ACC112 (cell line): ENCODE measurements at regions not wholly inside any gene's neighbourhood (a gene's known extent, or its start where the extent isn't known, plus 50 kb on each side); places are given as distances from the start of the nearest gene placed in this dataset.

Experiments
- H2AFZ ChIP-seq: fragments of 200-600 bp; sonication (generic); one replicate; pipeline ENCODE4 v1.6.0; 2017; ENCODE audit warnings: antibody characterized with exemption, low read length; ENCODE audit not compliant: unreplicated experiment
- H3K27ac ChIP-seq: fragments of 200-600 bp; sonication (generic); 2 replicates; pipeline ENCODE4 v1.5.1; 2014; ENCODE audit warnings: low read depth, mild to moderate bottlenecking, antibody characterized with exemption, low read length, moderate library complexity
- H3K27me3 ChIP-seq: fragments of 200-600 bp; sonication (generic); 2 replicates; pipeline ENCODE4 v1.6.1; 2014; ENCODE audit warnings: mild to moderate bottlenecking, antibody characterized with exemption, low read length, moderate library complexity, mixed read lengths; ENCODE audit not compliant: insufficient read depth
- H3K36me3 ChIP-seq: fragments of 200-600 bp; sonication (generic); 2 replicates; pipeline ENCODE4 v1.6.1; 2016; ENCODE audit warnings: mild to moderate bottlenecking, antibody characterized with exemption, low read length, moderate library complexity, mixed read lengths; ENCODE audit not compliant: insufficient read depth
- H3K4me1 ChIP-seq: fragments of 200-600 bp; sonication (generic); one replicate; pipeline ENCODE4 v1.6.1; 2016; ENCODE audit warnings: low read length, mixed read lengths; ENCODE audit not compliant: insufficient read depth, unreplicated experiment, control insufficient read depth
- H3K4me3 ChIP-seq: fragments of 200-600 bp; sonication (generic); 2 replicates; pipeline ENCODE4 v1.5.1; 2014; ENCODE audit warnings: mild to moderate bottlenecking, low read depth, low read length
- H3K79me2 ChIP-seq: fragments of 200-600 bp; sonication (generic); one replicate; pipeline ENCODE4 v1.6.0; 2016; ENCODE audit warnings: low read length; ENCODE audit not compliant: control insufficient read depth, unreplicated experiment, insufficient read depth

DNA sequence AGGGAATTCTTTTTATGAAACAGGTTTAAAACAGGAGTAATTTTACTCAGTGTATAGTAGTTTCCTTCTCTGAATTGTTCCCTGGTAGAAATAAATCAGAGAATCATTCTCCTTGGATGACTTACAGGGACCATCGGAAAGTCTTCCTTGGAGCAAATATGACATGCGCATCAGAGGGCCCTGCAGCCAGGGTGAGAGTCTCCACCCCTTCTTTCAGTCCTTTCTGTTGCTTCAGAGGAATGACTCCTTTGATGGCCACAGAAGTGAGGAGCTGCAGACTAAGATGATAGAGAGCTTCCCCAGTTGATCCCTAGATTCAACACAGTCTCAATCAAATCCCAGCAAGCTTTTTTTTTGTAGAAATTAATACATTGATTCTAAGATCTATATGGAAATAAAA, 294.8 kb upstream of the UMPS start:
- H3K4me3 ChIP-seq = no peak overlapping the region
- no peak overlapping the region for H3K27ac ChIP-seq
- H3K36me3 ChIP-seq = no peaks in the 10 kb centered on the region

DNA sequence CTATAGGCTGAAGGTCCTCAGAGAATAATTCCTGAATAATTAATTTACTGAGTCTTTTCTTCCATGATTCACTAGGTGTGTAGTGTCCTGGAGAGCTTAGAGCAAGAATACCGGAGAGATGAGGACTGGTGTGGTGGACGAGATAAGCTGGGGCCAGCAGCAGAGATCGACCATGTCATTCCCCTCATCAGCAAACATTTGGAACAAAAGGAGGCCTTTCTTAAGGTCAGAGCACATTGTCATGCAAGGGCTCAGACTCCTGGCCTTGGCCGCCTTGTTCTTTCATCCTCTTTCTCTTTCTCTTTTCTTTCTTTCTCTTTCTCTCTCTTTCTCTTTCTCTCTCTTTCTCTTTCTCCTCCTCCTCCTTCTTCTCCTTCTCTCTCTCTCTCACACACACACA, 291.4 kb upstream of the UMPS start:
- no peaks in the 10 kb centered on the region for H3K4me1 ChIP-seq
- H2AFZ ChIP-seq = no peak overlapping the region
- H3K36me3 ChIP-seq = no peaks in the 10 kb centered on the region
- H3K27ac ChIP-seq = no peak overlapping the region
- no peak overlapping the region for H3K4me3 ChIP-seq
- peaks cover 33% of the 10 kb centered on the region for H3K27me3 ChIP-seq
- H3K79me2 ChIP-seq = no peaks in the 10 kb centered on the region

More for the DNA sequence above, 294.8 kb upstream of the UMPS start:
- Histone ChIP-seq H3K27me3 (peaks cover 29% of the 10 kb centered on the region), H3K79me2 (no peaks in the 10 kb centered on the region), H3K4me1 (no peaks in the 10 kb centered on the region), H2AFZ (no peak overlapping the region)

DNA sequence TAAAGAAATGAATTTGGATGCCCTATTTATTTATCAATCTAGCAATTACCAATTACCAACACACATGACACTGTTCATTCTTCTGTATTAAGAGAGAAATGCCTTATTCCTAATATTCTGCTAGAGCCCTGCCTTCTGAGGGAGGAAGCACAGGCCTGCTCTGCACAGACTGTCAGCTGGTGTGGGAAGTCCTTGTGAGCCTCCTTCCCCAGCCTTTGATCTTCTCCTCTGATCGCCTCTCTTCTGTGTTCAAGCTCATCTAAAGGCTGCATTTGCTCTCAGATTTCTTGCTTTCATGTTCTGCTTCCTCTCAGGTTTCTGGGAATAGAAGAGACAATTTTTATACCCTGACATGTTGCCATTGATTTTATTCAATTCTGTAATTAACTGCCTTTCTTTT, 290.6 kb upstream of the UMPS start:
- H3K79me2 ChIP-seq = no peaks in the 10 kb centered on the region
- H3K36me3 ChIP-seq = no peaks in the 10 kb centered on the region
- no peak overlapping the region for H3K4me3 ChIP-seq
- H3K27me3 ChIP-seq = peaks cover 33% of the 10 kb centered on the region
- H3K27ac ChIP-seq = no peak overlapping the region
- H2AFZ ChIP-seq = no peak overlapping the region
- no peaks in the 10 kb centered on the region for H3K4me1 ChIP-seq

DNA sequence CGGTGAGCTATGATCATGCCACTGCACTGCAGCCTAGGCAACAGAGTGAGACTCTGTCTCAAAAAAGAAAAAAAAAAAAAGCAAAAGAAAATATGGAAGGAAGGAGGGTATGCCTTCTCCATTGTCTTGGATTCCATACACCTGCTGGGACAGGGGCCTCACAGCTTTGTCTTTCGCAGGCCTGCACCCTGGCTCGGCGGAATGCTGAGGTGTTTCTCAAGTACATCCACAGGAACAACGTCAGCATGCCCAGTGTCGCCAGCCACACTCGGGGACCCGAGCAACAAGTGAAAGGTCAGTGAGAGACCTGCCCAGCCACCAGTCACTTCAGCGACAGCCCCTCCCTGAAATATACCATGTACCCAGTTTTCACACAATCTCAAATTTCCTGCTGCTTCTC, 288.5 kb upstream of the UMPS start:
- Histone ChIP-seq H3K27ac (no peak overlapping the region), H3K27me3 (peaks cover 41% of the 10 kb centered on the region), H3K4me1 (no peaks in the 10 kb centered on the region), H2AFZ (no peak overlapping the region), H3K36me3 (no peaks in the 10 kb centered on the region), H3K79me2 (no peaks in the 10 kb centered on the region), H3K4me3 (no peak overlapping the region)

DNA sequence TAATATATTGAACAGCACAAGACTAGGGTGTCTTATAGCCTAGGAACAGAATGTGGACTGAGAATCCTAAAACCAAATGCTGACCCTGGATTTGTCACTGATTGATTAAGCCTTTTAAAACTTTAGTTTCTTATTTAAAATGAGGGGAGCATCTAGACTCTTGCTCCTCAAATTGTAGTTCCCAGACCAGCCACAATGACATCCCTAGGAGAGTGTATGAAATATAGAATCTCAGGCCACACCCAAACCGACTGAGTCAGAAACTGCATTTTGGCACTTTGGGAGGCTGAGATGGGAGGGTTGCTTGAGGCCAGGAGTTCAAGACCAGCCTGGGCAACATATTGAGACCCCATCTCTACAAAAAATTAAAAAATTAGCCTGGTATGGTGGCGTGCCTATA, 287.8 kb upstream of the UMPS start:
- Histone ChIP-seq H3K4me3 (no peak overlapping the region), H3K4me1 (no peaks in the 10 kb centered on the region), H2AFZ (no peak overlapping the region), H3K36me3 (no peaks in the 10 kb centered on the region), H3K27ac (no peak overlapping the region), H3K27me3 (peaks cover 48% of the 10 kb centered on the region), H3K79me2 (no peaks in the 10 kb centered on the region)

DNA sequence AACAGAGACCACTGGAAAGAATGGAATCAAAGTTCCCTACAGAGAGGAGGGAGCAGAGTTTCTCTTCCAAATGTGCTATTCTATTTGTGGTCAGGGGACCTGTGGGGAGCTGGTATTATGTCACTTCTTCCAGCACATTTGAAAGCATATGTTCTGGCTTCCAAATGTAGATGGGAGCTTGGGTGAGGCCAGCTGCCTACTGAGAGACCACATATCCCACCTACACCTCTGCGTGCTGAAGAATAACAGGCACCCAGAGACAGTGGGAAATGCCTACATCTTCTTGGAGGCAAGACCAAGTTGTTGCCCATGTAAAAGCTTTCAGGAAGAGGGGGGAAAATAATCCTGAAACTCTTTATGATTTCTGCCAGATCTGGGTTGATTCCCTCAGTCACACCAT, 286.8 kb upstream of the UMPS start:
- no peaks in the 10 kb centered on the region for H3K79me2 ChIP-seq
- H3K27ac ChIP-seq = no peak overlapping the region
- no peak overlapping the region for H3K4me3 ChIP-seq
- no peak overlapping the region for H2AFZ ChIP-seq
- H3K4me1 ChIP-seq = no peaks in the 10 kb centered on the region
- H3K27me3 ChIP-seq = peaks cover 54% of the 10 kb centered on the region
- no peaks in the 10 kb centered on the region for H3K36me3 ChIP-seq

DNA sequence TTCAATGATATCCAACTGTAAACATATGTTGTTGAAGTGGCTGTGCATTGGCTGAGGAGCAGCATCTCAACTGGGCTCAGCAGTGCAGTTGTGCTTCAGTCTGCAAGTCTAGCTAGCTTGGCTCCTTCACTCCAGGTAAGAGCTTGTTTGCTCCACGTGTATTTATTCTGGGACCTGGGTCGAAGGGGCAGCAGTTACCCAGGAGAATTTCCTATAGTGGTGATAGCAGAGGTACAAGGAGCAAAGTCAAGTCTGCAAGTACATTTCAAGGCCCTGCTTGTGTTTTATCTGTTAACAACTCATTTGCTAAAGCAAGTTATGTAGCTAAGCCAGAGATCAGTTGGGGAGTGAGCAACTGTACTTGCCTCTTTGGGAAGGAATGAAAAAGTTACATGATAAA, 286.2 kb upstream of the UMPS start:
- H3K27ac ChIP-seq = no peak overlapping the region
- no peaks in the 10 kb centered on the region for H3K79me2 ChIP-seq
- H3K27me3 ChIP-seq = peaks cover 56% of the 10 kb centered on the region
- no peak overlapping the region for H3K4me3 ChIP-seq
- H3K4me1 ChIP-seq = no peaks in the 10 kb centered on the region
- H3K36me3 ChIP-seq = no peaks in the 10 kb centered on the region
- no peak overlapping the region for H2AFZ ChIP-seq

DNA sequence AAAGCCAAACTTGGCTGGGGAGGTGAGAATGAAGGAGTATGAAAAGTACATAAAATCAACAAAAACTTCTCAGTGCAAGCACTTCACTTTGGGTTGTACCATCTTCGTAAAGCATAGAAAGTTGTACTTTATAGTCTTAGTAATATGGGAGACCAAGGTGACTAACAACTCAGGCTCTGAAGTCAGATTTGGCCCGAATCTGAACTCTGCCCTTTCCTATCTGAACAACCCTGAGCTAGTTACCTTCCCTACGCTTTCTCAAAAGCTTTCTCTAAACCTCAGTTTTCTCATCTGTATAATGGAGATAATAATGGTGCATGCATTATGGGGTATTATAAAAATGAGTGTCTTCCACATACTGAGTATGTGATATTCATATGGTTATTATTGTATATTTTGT, 285.4 kb upstream of the UMPS start:
- no peak overlapping the region for H2AFZ ChIP-seq
- H3K36me3 ChIP-seq = no peaks in the 10 kb centered on the region
- H3K4me1 ChIP-seq = no peaks in the 10 kb centered on the region
- no peak overlapping the region for H3K4me3 ChIP-seq
- H3K27me3 ChIP-seq = peaks cover 61% of the 10 kb centered on the region
- H3K79me2 ChIP-seq = no peaks in the 10 kb centered on the region
- no peak overlapping the region for H3K27ac ChIP-seq

DNA sequence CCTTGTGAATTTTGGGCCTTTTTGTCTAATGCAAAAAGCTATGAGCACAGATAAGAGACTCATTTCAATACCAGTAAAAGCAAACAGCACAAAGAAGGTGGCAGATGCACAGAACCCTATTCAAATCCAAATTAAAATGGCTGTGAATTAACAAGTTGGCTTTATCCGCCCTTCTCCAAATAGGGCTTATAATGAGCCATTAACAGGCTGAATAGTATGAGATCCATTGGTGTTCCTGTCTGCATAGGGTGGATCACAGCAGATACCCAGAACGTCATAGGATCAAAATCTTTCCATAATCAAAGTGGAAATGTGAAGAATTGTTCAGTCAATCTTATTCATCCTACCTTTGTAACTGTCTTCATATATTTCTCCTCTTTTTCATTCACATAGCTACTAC, 282.4 kb upstream of the UMPS start:
- Histone ChIP-seq H2AFZ (no peak overlapping the region), H3K36me3 (no peaks in the 10 kb centered on the region), H3K4me1 (no peaks in the 10 kb centered on the region), H3K27ac (no peak overlapping the region), H3K4me3 (no peak overlapping the region), H3K79me2 (no peaks in the 10 kb centered on the region), H3K27me3 (peaks cover 62% of the 10 kb centered on the region)

DNA sequence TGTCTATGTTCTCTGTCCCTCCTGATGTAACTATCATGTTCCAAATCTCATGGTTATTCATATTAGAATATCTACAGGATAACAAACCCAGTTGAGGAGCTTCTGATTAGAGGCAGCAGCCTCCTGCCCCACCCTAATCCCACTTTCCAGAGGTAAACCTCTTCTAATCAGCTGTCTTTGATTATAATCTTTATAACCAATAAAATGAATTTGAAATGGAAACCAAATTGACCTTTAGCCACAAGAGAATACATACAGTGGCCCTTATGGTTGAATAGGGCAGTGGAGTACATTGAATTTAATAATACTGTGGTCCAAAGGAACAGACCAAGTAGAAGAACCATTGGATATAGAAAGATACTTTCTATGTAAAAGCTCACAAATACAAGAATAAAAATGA, 281.3 kb upstream of the UMPS start:
- no peaks in the 10 kb centered on the region for H3K36me3 ChIP-seq
- H3K4me3 ChIP-seq = no peak overlapping the region
- H2AFZ ChIP-seq = no peak overlapping the region
- no peak overlapping the region for H3K27ac ChIP-seq
- H3K27me3 ChIP-seq = peaks cover 68% of the 10 kb centered on the region
- no peaks in the 10 kb centered on the region for H3K79me2 ChIP-seq
- H3K4me1 ChIP-seq = no peaks in the 10 kb centered on the region

DNA sequence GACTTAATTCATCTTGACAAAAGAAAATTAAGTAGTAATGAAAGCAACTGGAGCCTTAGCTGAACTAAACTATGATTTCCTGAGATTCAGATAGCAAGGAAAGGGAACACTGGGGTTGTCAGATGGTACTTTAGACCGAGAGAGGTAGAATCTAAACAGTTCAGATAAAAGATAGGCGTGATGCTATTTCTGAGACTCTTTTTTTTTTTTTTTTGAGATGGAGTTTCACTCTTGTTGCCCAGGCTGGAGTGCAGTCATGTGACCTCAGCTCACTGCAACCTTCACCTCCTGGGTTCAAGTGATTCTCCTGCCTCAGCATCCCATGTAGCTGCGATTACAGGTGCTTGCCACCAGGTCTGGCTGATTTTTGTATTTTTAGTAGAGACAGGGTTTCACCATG, 279.9 kb upstream of the UMPS start:
- H3K27me3 ChIP-seq = peaks cover 75% of the 10 kb centered on the region
- no peak overlapping the region for H3K4me3 ChIP-seq
- no peaks in the 10 kb centered on the region for H3K36me3 ChIP-seq
- no peak overlapping the region for H3K27ac ChIP-seq
- H3K4me1 ChIP-seq = no peaks in the 10 kb centered on the region
- no peak overlapping the region for H2AFZ ChIP-seq
- no peaks in the 10 kb centered on the region for H3K79me2 ChIP-seq
